Neural cell (in vitro differentiated cells): ENCODE measurements at regions not wholly inside any gene's neighbourhood (a gene's known extent, or its start where the extent isn't known, plus 50 kb on each side); places are given as distances from the start of the nearest gene placed in this dataset.

Experiments
- EZH2 ChIP-seq: fragments of 200-600, 300-800 bp; shearing (Covaris generic), sonication (generic); IDR thresholded peaks from 2 replicates; pipeline ENCODE4 v1.6.1; 2014; ENCODE audit warnings: antibody characterized with exemption, low read length, borderline replicate concordance, mild to moderate bottlenecking; ENCODE audit not compliant: insufficient read depth, poor library complexity, severe bottlenecking
- POLR2AphosphoS5 ChIP-seq: IDR thresholded peaks from 2 replicates; pipeline ENCODE4 v1.6.1; 2012
- RAD21 ChIP-seq: fragments of 450-650 bp; conservative IDR thresholded peaks from 2 replicates; pipeline ENCODE4 v1.6.1; 2014; ENCODE audit warnings: antibody characterized with exemption, mild to moderate bottlenecking, moderate library complexity
- TAF1 ChIP-seq: IDR thresholded peaks from 2 replicates; pipeline ENCODE4 v1.6.1; 2012; ENCODE audit warnings: low read depth
- TF ChIP-seq, protein P1 (sequence below): fragments of 450-650 bp; IDR thresholded peaks from 2 replicates; pipeline ENCODE4 v1.5.1; 2014; ENCODE audit warnings: antibody characterized with exemption, mild to moderate bottlenecking, moderate library complexity; ENCODE audit not compliant: poor library complexity, severe bottlenecking

DNA sequence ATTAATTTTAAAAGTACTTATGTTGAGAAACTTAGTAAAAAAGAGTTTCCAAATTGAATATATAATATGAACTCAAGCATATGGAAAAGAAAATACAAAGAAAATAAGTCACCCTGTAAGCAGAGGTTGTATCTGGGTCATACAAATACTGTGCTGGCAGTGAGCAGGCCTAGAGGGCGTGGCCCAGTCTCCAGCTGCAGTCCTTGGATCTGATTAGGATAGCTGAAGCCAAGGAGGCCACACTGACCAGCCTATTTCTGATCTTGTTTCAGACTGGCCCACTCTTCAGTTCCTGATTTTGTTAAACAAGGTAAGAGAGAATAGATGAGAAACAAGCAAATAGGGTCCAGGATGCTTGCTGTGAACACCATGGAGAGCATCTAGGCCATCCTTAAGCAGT is 228.8 kb downstream of the EPM2A start:
- TF ChIP-seq POLR2AphosphoS5 (no peak), RAD21 (no peak), TAF1 (no peak), EZH2 (no peak)
- TF ChIP-seq, protein P1, sequence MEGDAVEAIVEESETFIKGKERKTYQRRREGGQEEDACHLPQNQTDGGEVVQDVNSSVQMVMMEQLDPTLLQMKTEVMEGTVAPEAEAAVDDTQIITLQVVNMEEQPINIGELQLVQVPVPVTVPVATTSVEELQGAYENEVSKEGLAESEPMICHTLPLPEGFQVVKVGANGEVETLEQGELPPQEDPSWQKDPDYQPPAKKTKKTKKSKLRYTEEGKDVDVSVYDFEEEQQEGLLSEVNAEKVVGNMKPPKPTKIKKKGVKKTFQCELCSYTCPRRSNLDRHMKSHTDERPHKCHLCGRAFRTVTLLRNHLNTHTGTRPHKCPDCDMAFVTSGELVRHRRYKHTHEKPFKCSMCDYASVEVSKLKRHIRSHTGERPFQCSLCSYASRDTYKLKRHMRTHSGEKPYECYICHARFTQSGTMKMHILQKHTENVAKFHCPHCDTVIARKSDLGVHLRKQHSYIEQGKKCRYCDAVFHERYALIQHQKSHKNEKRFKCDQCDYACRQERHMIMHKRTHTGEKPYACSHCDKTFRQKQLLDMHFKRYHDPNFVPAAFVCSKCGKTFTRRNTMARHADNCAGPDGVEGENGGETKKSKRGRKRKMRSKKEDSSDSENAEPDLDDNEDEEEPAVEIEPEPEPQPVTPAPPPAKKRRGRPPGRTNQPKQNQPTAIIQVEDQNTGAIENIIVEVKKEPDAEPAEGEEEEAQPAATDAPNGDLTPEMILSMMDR: no peak
